ENCODE measurements at regions not wholly inside any gene's neighbourhood (a gene's known extent, or its start where the extent isn't known, plus 50 kb on each side); places are given as distances from the start of the nearest gene placed in this dataset.

- no peak for TF ChIP-seq CTCF (IDR thresholded peaks at IDR 0.05)
- no peak for TF ChIP-seq POLR2A (IDR thresholded peaks at IDR 0.05)
These were observed 142.9 kb downstream of the TNFSF18 start for GRCh38 chr1:172907834-172908326.

All from uterus (tissue), 2 donors.